ENCODE measurements at regions not wholly inside any gene's neighbourhood (a gene's known extent, or its start where the extent isn't known, plus 50 kb on each side); places are given as distances from the start of the nearest gene placed in this dataset.

DNA sequence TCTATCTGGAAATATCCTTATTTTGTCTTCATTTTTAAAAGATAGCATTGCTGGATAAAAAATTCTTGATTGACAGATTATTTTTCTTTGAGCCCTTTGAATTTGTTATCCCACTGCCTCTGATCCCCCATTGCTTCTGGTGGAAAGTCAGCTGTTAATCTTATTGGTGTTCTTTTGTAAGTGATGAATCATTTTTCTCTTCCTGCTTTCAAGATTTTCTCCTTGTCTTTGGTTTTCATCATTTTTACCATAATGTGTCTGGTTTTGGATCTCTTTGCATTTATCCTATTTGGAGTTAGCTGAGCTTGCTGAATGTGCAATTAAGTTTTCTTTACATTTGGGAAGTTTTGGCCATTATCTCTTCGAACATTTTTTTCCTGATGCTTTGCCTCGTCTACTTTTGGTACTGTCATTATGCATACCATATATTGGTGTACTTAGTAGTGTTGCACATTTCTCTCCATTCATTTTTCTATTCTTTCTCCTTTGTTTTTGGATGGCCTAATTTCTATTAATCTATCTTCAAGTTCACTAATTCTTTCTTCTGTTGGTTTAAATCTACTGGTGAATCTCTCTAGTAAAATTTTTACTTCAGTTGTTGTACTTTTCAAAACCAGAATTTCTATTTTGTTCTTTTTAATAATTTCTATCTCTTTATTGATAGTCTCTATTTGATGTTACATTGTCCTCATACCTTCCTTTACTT is 440.0 kb upstream of the PROK2 start:
- DNase-seq (ENCODE audit: low read depth): no peak
- TF ChIP-seq, protein P1, sequence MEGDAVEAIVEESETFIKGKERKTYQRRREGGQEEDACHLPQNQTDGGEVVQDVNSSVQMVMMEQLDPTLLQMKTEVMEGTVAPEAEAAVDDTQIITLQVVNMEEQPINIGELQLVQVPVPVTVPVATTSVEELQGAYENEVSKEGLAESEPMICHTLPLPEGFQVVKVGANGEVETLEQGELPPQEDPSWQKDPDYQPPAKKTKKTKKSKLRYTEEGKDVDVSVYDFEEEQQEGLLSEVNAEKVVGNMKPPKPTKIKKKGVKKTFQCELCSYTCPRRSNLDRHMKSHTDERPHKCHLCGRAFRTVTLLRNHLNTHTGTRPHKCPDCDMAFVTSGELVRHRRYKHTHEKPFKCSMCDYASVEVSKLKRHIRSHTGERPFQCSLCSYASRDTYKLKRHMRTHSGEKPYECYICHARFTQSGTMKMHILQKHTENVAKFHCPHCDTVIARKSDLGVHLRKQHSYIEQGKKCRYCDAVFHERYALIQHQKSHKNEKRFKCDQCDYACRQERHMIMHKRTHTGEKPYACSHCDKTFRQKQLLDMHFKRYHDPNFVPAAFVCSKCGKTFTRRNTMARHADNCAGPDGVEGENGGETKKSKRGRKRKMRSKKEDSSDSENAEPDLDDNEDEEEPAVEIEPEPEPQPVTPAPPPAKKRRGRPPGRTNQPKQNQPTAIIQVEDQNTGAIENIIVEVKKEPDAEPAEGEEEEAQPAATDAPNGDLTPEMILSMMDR (IDR thresholded peaks at IDR 0.05; ENCODE audit: control insufficient read depth, insufficient read depth, low read depth, low read length, missing control alignments): no peak
- H3K4me3 ChIP-seq (ENCODE audit: control insufficient read depth, low read depth, low read length): no peak overlapping the region

DNA sequence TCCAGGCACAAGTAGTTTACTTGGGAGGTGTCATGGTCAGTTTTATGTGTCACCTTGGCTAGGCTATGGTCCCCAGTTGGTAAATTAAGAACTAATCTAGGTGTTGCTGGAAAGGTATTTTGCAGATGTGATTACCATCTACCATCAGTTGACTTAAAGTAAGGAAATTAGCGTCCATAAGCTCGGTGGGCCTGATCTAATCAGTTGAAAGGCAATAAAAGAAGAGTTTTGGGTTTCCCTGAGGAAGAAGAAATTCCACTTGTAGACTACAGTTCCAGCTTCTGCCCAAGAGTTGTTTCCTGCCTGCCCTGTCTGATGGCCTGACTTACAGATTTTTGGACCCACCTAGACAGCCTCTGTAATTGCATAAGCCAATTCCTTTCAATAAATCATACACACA is 438.7 kb upstream of the PROK2 start:
- H3K4me3 ChIP-seq (ENCODE audit: control insufficient read depth, low read depth, low read length): no peak overlapping the region
- DNase-seq (ENCODE audit: low read depth): no peak
- TF ChIP-seq, protein P1 (IDR thresholded peaks at IDR 0.05; ENCODE audit: control insufficient read depth, insufficient read depth, low read depth, low read length, missing control alignments): no peak

DNA sequence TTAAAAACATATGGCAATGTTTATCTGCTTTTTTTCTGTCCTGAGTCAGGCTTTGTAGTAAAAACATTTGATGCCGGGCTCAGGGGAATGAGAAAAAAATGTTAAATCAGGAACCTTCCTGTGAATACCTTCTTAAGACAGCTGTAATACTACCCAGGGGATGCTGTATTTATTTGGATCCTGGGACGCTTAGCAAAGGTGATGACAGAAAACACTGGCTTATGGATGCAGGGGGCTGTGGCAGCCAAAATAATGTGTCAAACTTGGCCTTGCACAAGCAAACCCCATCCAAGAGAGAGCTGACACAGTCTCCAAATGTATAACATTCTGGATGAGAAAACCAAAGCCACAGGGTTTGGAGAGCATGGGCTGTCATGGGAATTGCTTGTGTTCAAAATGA is 438.2 kb upstream of the PROK2 start:
- no peak for DNase-seq (ENCODE audit: low read depth)
- TF ChIP-seq, protein P1 (IDR thresholded peaks at IDR 0.05; ENCODE audit: control insufficient read depth, insufficient read depth, low read depth, low read length, missing control alignments): no peak
- H3K4me3 ChIP-seq (ENCODE audit: control insufficient read depth, low read depth, low read length): no peak overlapping the region

DNA sequence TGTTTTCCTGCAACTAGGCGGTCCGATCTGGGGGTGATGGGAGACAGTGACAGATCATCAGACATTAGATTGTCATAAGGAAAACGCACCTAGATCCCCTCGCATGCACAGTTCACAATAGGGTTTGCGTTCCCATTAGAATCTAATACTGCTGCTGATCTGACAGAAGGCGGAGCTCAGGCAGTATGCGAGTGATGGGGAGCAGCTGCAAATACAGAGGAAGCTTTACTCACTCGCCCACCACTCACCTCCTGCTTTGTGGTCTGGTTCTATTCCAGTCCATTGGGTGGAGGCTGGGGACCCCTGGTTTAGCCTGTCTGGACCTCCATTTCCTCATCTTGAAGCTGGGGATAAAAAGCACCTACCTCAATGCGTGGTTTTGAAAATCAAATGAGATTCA is 437.5 kb upstream of the PROK2 start:
- DNase-seq (ENCODE audit: low read depth): no peak
- H3K4me3 ChIP-seq (ENCODE audit: control insufficient read depth, low read depth, low read length): no peak overlapping the region
- TF ChIP-seq, protein P1 (IDR thresholded peaks at IDR 0.05; ENCODE audit: control insufficient read depth, insufficient read depth, low read depth, low read length, missing control alignments): no peak

DNA sequence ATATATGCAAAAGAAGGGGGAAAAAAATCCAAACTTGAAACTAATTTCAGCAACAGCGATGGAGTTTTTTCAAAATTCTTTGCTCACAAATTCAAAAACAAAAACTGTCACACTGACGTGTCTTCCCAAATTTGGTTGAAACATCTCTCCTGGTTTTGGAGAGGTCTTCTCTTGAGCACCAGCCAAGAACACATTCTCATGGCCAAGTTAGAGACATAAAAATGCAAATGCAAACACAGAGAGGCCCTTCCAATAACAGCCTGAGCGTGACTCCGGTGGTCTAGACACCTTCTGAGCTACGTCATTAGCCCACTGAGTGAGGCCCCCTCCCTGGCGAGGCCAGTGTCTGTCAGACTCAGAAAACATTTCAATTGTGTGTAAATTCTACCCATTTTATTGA is 436.0 kb upstream of the PROK2 start:
- TF ChIP-seq, protein P1 (IDR thresholded peaks at IDR 0.05; ENCODE audit: control insufficient read depth, insufficient read depth, low read depth, low read length, missing control alignments): no peak
- no peak overlapping the region for H3K4me3 ChIP-seq (ENCODE audit: control insufficient read depth, low read depth, low read length)
- no peak for DNase-seq (ENCODE audit: low read depth)

DNA sequence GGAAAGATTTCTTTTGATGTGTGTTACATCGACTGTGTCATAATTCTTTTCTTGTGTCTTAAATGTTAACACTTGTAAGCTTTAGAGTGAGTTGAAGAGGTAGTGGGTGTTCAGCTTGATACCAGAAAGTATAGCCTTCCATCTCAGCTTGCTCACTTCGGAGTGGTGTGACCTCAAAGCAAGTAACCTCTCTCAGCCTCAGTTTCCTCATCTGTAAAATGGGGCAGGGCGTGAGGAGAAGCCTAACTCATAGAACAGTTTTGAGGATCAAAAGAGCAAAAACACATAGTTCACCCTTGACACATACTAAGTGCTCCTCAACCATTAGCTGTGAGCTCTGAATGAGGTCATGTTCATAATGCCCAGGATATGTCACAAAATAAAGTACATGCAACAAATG is 434.8 kb upstream of the PROK2 start:
- TF ChIP-seq, protein P1 (IDR thresholded peaks at IDR 0.05; ENCODE audit: control insufficient read depth, insufficient read depth, low read depth, low read length, missing control alignments): no peak
- no peak for DNase-seq (ENCODE audit: low read depth)
- H3K4me3 ChIP-seq (ENCODE audit: control insufficient read depth, low read depth, low read length): no peak overlapping the region

All from AG09309 (cell line).